Pancreas (tissue), 10 donors: ENCODE measurements at regions not wholly inside any gene's neighbourhood (a gene's known extent, or its start where the extent isn't known, plus 50 kb on each side); places are given as distances from the start of the nearest gene placed in this dataset.
"Not testable (repeated sequence)": the region's sequence is repeated elsewhere in the genome, so short reads cannot be mapped to it uniquely, and the experiment has no call there.

Experiments
- ATAC-seq, 4 donors: fragments of 200-7000 bp; cut with Tn5 transposase; one replicate each; pipeline versions ENCODE4 v1.8.0 to v1.9.1; 2020; ENCODE audit warnings: mild to moderate bottlenecking in 4 of 4, moderate library complexity in 4 of 4
- DNase-seq, 6 donors: peaks; one replicate each; pipeline ENCODE4 v3.0.0-alpha.2; 2020
- FAIRE-seq: peaks from 2 replicates; lab custom pipeline; 2012; peaks lifted over from hg19 to GRCh38; lab: Jason Lieb, UNC
- H3K27ac ChIP-seq, 4 donors: fragments of 200-600 bp; sonication (generic); 1 replicate in 3 of 4; 2 replicates in 1 of 4; pipeline versions ENCODE4 v1.5.0 to v1.8.0; 2020
- H3K27me3 ChIP-seq, 4 donors: fragments of 200-600 bp; one replicate each; pipeline ENCODE4 v1.8.0; 2021
- H3K36me3 ChIP-seq, 3 donors: fragments of 200-600 bp; sonication (generic) in 1 of 3; one replicate each; pipeline versions ENCODE4 v1.5.0 to v1.8.0; 2020 to 2021
- H3K4me1 ChIP-seq, 3 donors: fragments of 200-600 bp; one replicate each; pipeline ENCODE4 v1.8.0; 2021
- H3K4me3 ChIP-seq, 4 donors: fragments of 200-600 bp; sonication (generic) in 2 of 4; one replicate each; pipeline versions ENCODE4 v1.5.0 to v1.8.0; 2020 to 2021
- H3K9me3 ChIP-seq, 4 donors: fragments of 200-600 bp; one replicate each; pipeline ENCODE4 v1.8.0; 2021
- CTCF ChIP-seq, 4 donors: fragments of 200-600 bp; sonication (generic) in 3 of 4; IDR thresholded peaks; one replicate each; pipeline versions ENCODE4 v1.5.0 to v1.8.0; 2021; ENCODE audit warnings: antibody characterized with exemption in 4 of 4
- WGBS, 2 donors: extraction: QIAGEN DNeasy Blood & Tissue Kit; methylation state at CpG; one replicate each; pipeline ENCODE4 v1.1.7; 2013; 5-methylcytosine and 5-hydroxymethylcytosine counted together
- intact Hi-C, 3 donors: fragments of 100-400 bp; cut with DNase I; formaldehyde crosslinking; loops; one replicate each; pipeline versions ENCODE4 v1.11.1 to v1.14.2; 2022
- donor health status: healthy with polysubstance abuse.
- donor health status: DM: no; HTN: no; CAD: no; lungs with moderate emphysema.
- donor health status: DM: no; HTN: no; CAD: no.
- donor health status: control.
- donor health status: control.
- donor health status: Bipolar disorder and iron deficiency.
- donor health status: DM: yes; HTN: yes; CAD: no.
- donor health status: DM: no; HTN: no; CAD: no.
- donor health status: DM: no; HTN: no; CAD: no.
- donor health status: DM: yes; HTN: yes; CAD: no.

GRCh38 chrX:94288325-94288724 is 614.3 kb downstream of the FAM133A start:
- H3K4me1 ChIP-seq, result no peaks in the 10 kb centered on the region
- no peak overlapping the region for H3K27ac ChIP-seq
- intact Hi-C loops, result no loop called here
- TF ChIP-seq CTCF (IDR thresholded peaks at IDR 0.05), result no peak
- no peak overlapping the region for H3K4me3 ChIP-seq
- DNase-seq (no peak), ATAC-seq (no peak), FAIRE-seq (no peak)
- no peaks in the 10 kb centered on the region for H3K9me3 ChIP-seq
- H3K36me3 ChIP-seq, result no peaks in the 10 kb centered on the region
- H3K27me3 ChIP-seq, result peaks cover 0 to 5% (median 1%) of the 10 kb centered on the region in 4 donors
- 48 to 51% methylated on average over 2 of the region's 2 CpGs for WGBS, 2 donors

- 15 to 33% methylated on average over 1 of the region's 1 CpG for WGBS, 2 donors
- no peaks in the 10 kb centered on the region for H3K4me1 ChIP-seq
- FAIRE-seq, result peak; percentile 9
- no peaks in the 10 kb centered on the region for H3K36me3 ChIP-seq
- peaks cover 0 to 5% (median 1%) of the 10 kb centered on the region in 4 donors for H3K27me3 ChIP-seq
- no peak for DNase-seq
- H3K4me3 ChIP-seq, result no peak overlapping the region
- no peaks in the 10 kb centered on the region for H3K9me3 ChIP-seq
- TF ChIP-seq CTCF (IDR thresholded peaks at IDR 0.05), result no peak
- ATAC-seq, result no peak
- no peak overlapping the region for H3K27ac ChIP-seq
- intact Hi-C loops, result no loop called here
These were observed 615.0 kb downstream of the FAM133A start for GRCh38 chrX:94288972-94289371.

GRCh38 chrX:94302446-94302845 is 628.4 kb downstream of the FAM133A start:
- TF ChIP-seq CTCF (IDR thresholded peaks at IDR 0.05), result no peak
- intact Hi-C loops, result no loop called here
- 80 to 84% methylated on average over 2 of the region's 2 CpGs for WGBS, 2 donors

GRCh38 chrX:94329182-94329581 is 655.2 kb downstream of the FAM133A start:
- intact Hi-C loops, result no loop called here
- FAIRE-seq (no peak), DNase-seq (no peak), ATAC-seq (no peak)
- Histone ChIP-seq H3K9me3 (no peaks in the 10 kb centered on the region), H3K4me3 (no peak overlapping the region), H3K36me3 (no peaks in the 10 kb centered on the region), H3K4me1 (no peaks in the 10 kb centered on the region), H3K27me3 (no peaks in the 10 kb centered on the region), H3K27ac (no peak overlapping the region)
- WGBS, 2 donors, result 75 to 88% methylated on average over 1 of the region's 1 CpG
- TF ChIP-seq CTCF (IDR thresholded peaks at IDR 0.05), result no peak

More at GRCh38 chrX:94302446-94302845, 628.4 kb downstream of the FAM133A start:
- no peak for ATAC-seq
- DNase-seq, result no peak
- Histone ChIP-seq H3K4me1 (no peaks in the 10 kb centered on the region), H3K36me3 (no peaks in the 10 kb centered on the region), H3K27ac (no peak overlapping the region), H3K9me3 (no peaks in the 10 kb centered on the region), H3K27me3 (no peaks in the 10 kb centered on the region), H3K4me3 (no peak overlapping the region)
- no peak for FAIRE-seq

- 82 to 91% methylated on average over 7 of the region's 7 CpGs for WGBS, 2 donors
- intact Hi-C loops, H3K27ac ChIP-seq, H3K27me3 ChIP-seq, ATAC-seq, DNase-seq, H3K4me1 ChIP-seq, H3K36me3 ChIP-seq, H3K4me3 ChIP-seq, FAIRE-seq, H3K9me3 ChIP-seq: not testable (repeated sequence)
These were observed 667.7 kb downstream of the FAM133A start for GRCh38 chrX:94341730-94342129.
